Stimulated activated CD8-positive, alpha-beta memory T cell treated with anti-CD3 and anti-CD28 coated beads, Interleukin-12 subunit alpha, Interleukin-12 subunit beta, amount 100 ng/mL, for 24 hours (primary cell): ENCODE measurements at regions not wholly inside any gene's neighbourhood (a gene's known extent, or its start where the extent isn't known, plus 50 kb on each side); places are given as distances from the start of the nearest gene placed in this dataset.

Source experiments
- DNase-seq: peaks from one replicate; pipeline ENCODE4 v3.0.0-alpha.2; 2020; ENCODE audit errors: extremely low read depth

GRCh38 chr3:107309312-107309711 is 67.9 kb upstream of the CCDC54 start:
- no peak for DNase-seq

GRCh38 chr3:107313711-107314110 is 63.5 kb upstream of the CCDC54 start:
- DNase-seq: no peak

GRCh38 chr3:107315141-107315540 is 62.1 kb upstream of the CCDC54 start:
- DNase-seq: no peak

GRCh38 chr3:107323723-107324122 is 53.5 kb upstream of the CCDC54 start:
- no peak for DNase-seq

GRCh38 chr3:107325446-107325845 is 51.8 kb upstream of the CCDC54 start:
- DNase-seq: no peak
